ENCODE measurements at regions not wholly inside any gene's neighbourhood (a gene's known extent, or its start where the extent isn't known, plus 50 kb on each side); places are given as distances from the start of the nearest gene placed in this dataset.

GRCh38 chr18:24975496-24976372, 376.2 kb downstream of the ZNF521 start:
- TF ChIP-seq TAF1 (IDR thresholded peaks at IDR 0.05; ENCODE audit: borderline replicate concordance, low read depth, low read length) (no peak), POLR2AphosphoS5 (IDR thresholded peaks at IDR 0.05; ENCODE audit: low read depth, low read length) (no peak)
